H1 (cell line): ENCODE measurements at regions not wholly inside any gene's neighbourhood (a gene's known extent, or its start where the extent isn't known, plus 50 kb on each side); places are given as distances from the start of the nearest gene placed in this dataset.

Experiments used
- EGR1 ChIP-seq: IDR thresholded peaks from 2 replicates; pipeline ENCODE4 v1.6.1; 2011; ENCODE audit warnings: low read depth, low read length, borderline replicate concordance
- RXRA ChIP-seq: IDR thresholded peaks from 2 replicates; pipeline ENCODE4 v1.6.1; 2011; ENCODE audit warnings: low read depth, mild to moderate bottlenecking, low read length, moderate library complexity; ENCODE audit not compliant: insufficient read depth

- TF ChIP-seq RXRA (no peak), EGR1 (no peak)
Measured at GRCh38 chr10:44671319-44671718, 239.8 kb upstream of the TMEM72 start (continued).
